H9 (cell line): ENCODE measurements at regions not wholly inside any gene's neighbourhood (a gene's known extent, or its start where the extent isn't known, plus 50 kb on each side); places are given as distances from the start of the nearest gene placed in this dataset.

Experiments
- DNase-seq: peaks from one replicate; pipeline ENCODE4 v3.0.0-alpha.2; 2017
- H2AFZ ChIP-seq: one replicate; pipeline ENCODE4 v1.6.1; 2013; ENCODE audit warnings: mild to moderate bottlenecking, low read length, control low read depth, moderate library complexity
- H2AK5ac ChIP-seq: 2 replicates; pipeline ENCODE4 v1.6.1; 2013; ENCODE audit warnings: low read length, control low read depth, mixed read lengths; ENCODE audit not compliant: insufficient read length
- H2BK120ac ChIP-seq: one replicate; pipeline ENCODE4 v1.6.1; 2013; ENCODE audit warnings: low read depth, mild to moderate bottlenecking, low read length, control low read depth, inconsistent platforms; ENCODE audit not compliant: poor library complexity, severe bottlenecking
- H2BK12ac ChIP-seq: 2 replicates; pipeline ENCODE4 v1.6.1; 2013; ENCODE audit warnings: low read length, control low read depth, mixed read lengths, low read depth; ENCODE audit not compliant: insufficient read length
- H2BK15ac ChIP-seq: 2 replicates; pipeline ENCODE4 v1.6.1; 2013; ENCODE audit warnings: low read depth, low read length, control low read depth
- H2BK20ac ChIP-seq: one replicate; pipeline ENCODE4 v1.6.1; 2013; ENCODE audit warnings: low read depth, mild to moderate bottlenecking, low read length, control low read depth, inconsistent platforms; ENCODE audit not compliant: poor library complexity, severe bottlenecking
- H2BK5ac ChIP-seq: 2 replicates; pipeline ENCODE4 v1.6.1; 2013; ENCODE audit warnings: low read length, control low read depth, mixed read lengths; ENCODE audit not compliant: insufficient read length
- H3K14ac ChIP-seq: 2 replicates; pipeline ENCODE4 v1.6.1; 2013; ENCODE audit warnings: low read length, control low read depth; ENCODE audit not compliant: insufficient read depth
- H3K18ac ChIP-seq: 2 replicates; pipeline ENCODE4 v1.6.1; 2013; ENCODE audit warnings: low read depth, mild to moderate bottlenecking, mixed read lengths, low read length, control low read depth; ENCODE audit not compliant: insufficient read length
- H3K23ac ChIP-seq: 2 replicates; pipeline ENCODE4 v1.6.1; 2013; ENCODE audit warnings: low read length, control low read depth, mixed read lengths, low read depth; ENCODE audit not compliant: insufficient read length
- H3K23me2 ChIP-seq: 2 replicates; pipeline ENCODE4 v1.6.1; 2013; ENCODE audit warnings: low read depth, mild to moderate bottlenecking, mixed read lengths, low read length, control low read depth; ENCODE audit not compliant: insufficient read length, poor library complexity, severe bottlenecking
- H3K27ac ChIP-seq: 2 replicates; pipeline ENCODE4 v1.5.1; 2013; ENCODE audit warnings: low read length, control low read depth, mixed read lengths, low read depth; ENCODE audit not compliant: insufficient read length
- H3K27me3 ChIP-seq: 2 replicates; pipeline ENCODE4 v1.6.1; 2013; ENCODE audit warnings: low read length, control low read depth, inconsistent platforms; ENCODE audit not compliant: insufficient read depth
- H3K4ac ChIP-seq: 2 replicates; pipeline ENCODE4 v1.6.1; 2013; ENCODE audit warnings: low read depth, mild to moderate bottlenecking, control low read depth, inconsistent platforms, low read length, moderate library complexity
- H3K4me1 ChIP-seq: 2 replicates; pipeline ENCODE4 v1.6.1; 2013; ENCODE audit warnings: low read length, control low read depth, inconsistent platforms; ENCODE audit not compliant: insufficient read depth
- H3K4me2 ChIP-seq: 2 replicates; pipeline ENCODE4 v1.6.1; 2013; ENCODE audit warnings: low read length, control low read depth, mixed read lengths; ENCODE audit not compliant: insufficient read length, insufficient read depth
- H3K56ac ChIP-seq: 2 replicates; pipeline ENCODE4 v1.6.1; 2013; ENCODE audit warnings: low read depth, mild to moderate bottlenecking, mixed read lengths, low read length, control low read depth; ENCODE audit not compliant: insufficient read length
- H3K79me1 ChIP-seq: 2 replicates; pipeline ENCODE4 v1.6.1; 2013; ENCODE audit warnings: low read depth, mild to moderate bottlenecking, moderate library complexity, low read length, control low read depth, inconsistent platforms; ENCODE audit not compliant: insufficient read depth, poor library complexity, severe bottlenecking
- H3K79me2 ChIP-seq: 2 replicates; pipeline ENCODE4 v1.6.1; 2013; ENCODE audit warnings: low read length, control low read depth, inconsistent platforms; ENCODE audit not compliant: insufficient read depth
- H3K9ac ChIP-seq: 2 replicates; pipeline ENCODE4 v1.6.1; 2013; ENCODE audit warnings: low read length, control low read depth, mixed read lengths; ENCODE audit not compliant: insufficient read length; ENCODE audit errors: extremely low read depth
- H3K9me3 ChIP-seq: one replicate; pipeline ENCODE4 v1.6.1; 2013; ENCODE audit warnings: low read depth, low read length, inconsistent platforms; ENCODE audit not compliant: control insufficient read depth
- H3T11ph ChIP-seq: one replicate; pipeline ENCODE4 v1.6.1; 2013; ENCODE audit warnings: mild to moderate bottlenecking, low read length, control low read depth, inconsistent platforms
- H4K20me1 ChIP-seq: one replicate; pipeline ENCODE4 v1.6.1; 2013; ENCODE audit not compliant: control insufficient read depth, insufficient read length, insufficient read depth
- H4K5ac ChIP-seq: 2 replicates; pipeline ENCODE4 v1.6.1; 2013; ENCODE audit warnings: low read depth, mild to moderate bottlenecking, mixed read lengths, low read length, control low read depth; ENCODE audit not compliant: insufficient read length
- H4K8ac ChIP-seq: replicated peaks from 2 replicates; pipeline ENCODE4 v1.6.1; 2013; ENCODE audit warnings: low read length, control low read depth, mixed read lengths, low read depth; ENCODE audit not compliant: insufficient read length
- H4K91ac ChIP-seq: 2 replicates; pipeline ENCODE4 v1.6.1; 2013; ENCODE audit warnings: low read depth, mild to moderate bottlenecking, moderate library complexity, mixed read lengths, low read length, control low read depth; ENCODE audit not compliant: insufficient read length
- H3K27ac Mint-ChIP-seq, 3 experiments: 2 replicates in 2 of 3; 3 replicates in 1 of 3; pipeline ENCODE4 v1.8.0; 2020 to 2021; ENCODE audit warnings: mixed read lengths in 3 of 3, mild to moderate bottlenecking in 1 of 3, moderate library complexity in 1 of 3
- H3K27me3 Mint-ChIP-seq: 2 replicates; pipeline ENCODE4 v1.8.0; 2021; ENCODE audit warnings: low read depth, mild to moderate bottlenecking, moderate library complexity, mixed read lengths
- H3K36me3 Mint-ChIP-seq, 3 experiments: 2 replicates in 2 of 3; 3 replicates in 1 of 3; pipeline ENCODE4 v1.8.0; 2020 to 2021; ENCODE audit warnings: low read depth in 3 of 3, mixed read lengths in 3 of 3; ENCODE audit not compliant: insufficient read depth in 1 of 3
- H3K4me1 Mint-ChIP-seq, 2 experiments: 2 replicates each; pipeline ENCODE4 v1.8.0; 2020; ENCODE audit warnings: mixed read lengths in 2 of 2
- H3K4me3 Mint-ChIP-seq, 2 experiments: 2 replicates in 1 of 2; 3 replicates in 1 of 2; pipeline ENCODE4 v1.8.0; 2020 to 2021; ENCODE audit warnings: mild to moderate bottlenecking in 2 of 2, mixed read lengths in 2 of 2, moderate library complexity in 1 of 2
- H3K9me3 Mint-ChIP-seq, 2 experiments: 2 replicates in 1 of 2; 3 replicates in 1 of 2; pipeline ENCODE4 v1.8.0; 2020; ENCODE audit warnings: mild to moderate bottlenecking in 2 of 2, mixed read lengths in 2 of 2, moderate library complexity in 1 of 2
- CTCF ChIP-seq: fragments of 200-600 bp; sonication (generic); conservative IDR thresholded peaks from 3 replicates; pipeline ENCODE4 v1.8.0; 2021; ENCODE audit warnings: antibody characterized with exemption, mild to moderate bottlenecking
- WGBS: extraction: QIAGEN DNeasy Blood & Tissue Kit; methylation state at CpG from one replicate; pipeline ENCODE4 v1.1.7; 2013; ENCODE audit warnings: missing lambda C conversion rate, low lambda C conversion rate, mixed read lengths; ENCODE audit not compliant: insufficient read length; ENCODE audit errors: extremely low coverage; 5-methylcytosine and 5-hydroxymethylcytosine counted together

DNA sequence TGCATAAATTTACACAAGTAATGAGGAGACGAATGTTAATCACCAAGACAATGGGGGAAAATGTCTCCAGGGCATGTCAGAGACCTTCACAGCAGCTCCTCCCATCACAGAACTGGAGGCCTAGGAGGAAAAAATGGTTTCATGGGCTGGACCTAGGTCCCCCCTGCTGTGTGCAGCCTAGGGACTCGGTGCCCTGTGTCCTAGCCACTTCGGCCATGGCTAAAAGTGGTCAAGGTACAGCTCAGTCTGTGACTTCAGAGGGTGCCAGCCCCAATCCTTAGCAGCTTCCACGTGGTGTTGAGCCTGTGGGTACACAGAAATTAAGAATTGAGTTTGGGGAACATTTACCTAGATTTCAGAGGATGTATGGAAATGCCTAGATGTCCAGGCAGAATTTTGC, 152.2 kb upstream of the KCNJ3 start:
- Histone ChIP-seq H3K4me2 (no peak overlapping the region), H3K79me1 (no peaks in the 10 kb centered on the region), H3K4me1 (no peaks in the 10 kb centered on the region), H3K9ac (no peak overlapping the region), H4K91ac (no peak overlapping the region), H2AK5ac (no peak overlapping the region), H2BK15ac (no peak overlapping the region), H2AFZ (no peak overlapping the region), H3K23me2 (no peaks in the 10 kb centered on the region), H2BK5ac (no peak overlapping the region), H3K27ac (no peak overlapping the region), H3K27me3 (no peaks in the 10 kb centered on the region), H3K79me2 (no peaks in the 10 kb centered on the region), H2BK120ac (no peak overlapping the region), H4K5ac (no peak overlapping the region), H2BK12ac (no peak overlapping the region), H3K56ac (no peak overlapping the region), H3K4ac (no peak overlapping the region), H3K9me3 (peaks cover 12% of the 10 kb centered on the region), H4K8ac (no peak overlapping the region), H2BK20ac (no peak overlapping the region), H3K14ac (no peak overlapping the region), H3K18ac (no peak overlapping the region), H3T11ph (no peak overlapping the region), H4K20me1 (no peaks in the 10 kb centered on the region), H3K23ac (no peak overlapping the region)
- Mint-ChIP-seq H3K36me3 (peaks cover 10 to 27% (median 23%) of the 10 kb centered on the region in 3 experiments), H3K4me3 (no peak overlapping the region), H3K27ac (no peak overlapping the region), H3K27me3 (no peaks in the 10 kb centered on the region; the same call in 1 of the 2 replicates), H3K4me1 (no peaks in the 10 kb centered on the region), H3K9me3 (peaks cover 26% of the 10 kb centered on the region in 2 experiments)
- no peak for DNase-seq
- WGBS: no CpG with 5 or more reads among the region's 4 CpGs
- no peak for TF ChIP-seq CTCF
